H1 (cell line): ENCODE measurements at regions not wholly inside any gene's neighbourhood (a gene's known extent, or its start where the extent isn't known, plus 50 kb on each side); places are given as distances from the start of the nearest gene placed in this dataset.

Source experiments
- ATF2 ChIP-seq: IDR thresholded peaks from 2 replicates; pipeline ENCODE4 v1.6.1; 2012; ENCODE audit warnings: low read length, inconsistent platforms
- ATF3 ChIP-seq: IDR thresholded peaks from 2 replicates; pipeline ENCODE4 v1.6.1; 2011; ENCODE audit warnings: low read depth, mild to moderate bottlenecking, low read length; ENCODE audit not compliant: insufficient read depth
- CHD2 ChIP-seq: IDR thresholded peaks from 2 replicates; pipeline ENCODE4 v1.6.1; 2012; ENCODE audit warnings: low read length, improper control_type of control experiment
- EZH2 ChIP-seq: fragments of 200-600 bp; sonication (generic); IDR thresholded peaks from 2 replicates; pipeline ENCODE4 v1.7.1; 2012; ENCODE audit warnings: low read depth, mild to moderate bottlenecking, moderate library complexity, low read length, inconsistent platforms; ENCODE audit not compliant: severe bottlenecking
- KDM5A ChIP-seq: fragments of 200-600 bp; IDR thresholded peaks from 2 replicates; pipeline ENCODE4 v1.7.1; 2012; ENCODE audit warnings: mild to moderate bottlenecking, low read length, inconsistent platforms, mixed read lengths
- RNF2 ChIP-seq: fragments of 200-900, 300-1000 bp; sonication (generic); IDR thresholded peaks from 2 replicates; pipeline ENCODE4 v1.7.1; 2016; ENCODE audit warnings: borderline replicate concordance, low read depth, mild to moderate bottlenecking, antibody characterized with exemption, low read length; ENCODE audit not compliant: poor library complexity, severe bottlenecking; ENCODE audit errors: missing control alignments

GRCh38 chr2:147019311-147019710 is 825.5 kb upstream of the ACVR2A start (continued):
- no peak for TF ChIP-seq ATF3
- TF ChIP-seq EZH2, result no peak
- no peak for TF ChIP-seq KDM5A
- TF ChIP-seq CHD2, result no peak
- no peak for TF ChIP-seq ATF2
- TF ChIP-seq RNF2, result no peak
